ENCODE measurements at regions not wholly inside any gene's neighbourhood (a gene's known extent, or its start where the extent isn't known, plus 50 kb on each side); places are given as distances from the start of the nearest gene placed in this dataset.
"Not testable (repeated sequence)": the region's sequence is repeated elsewhere in the genome, so short reads cannot be mapped to it uniquely, and the experiment has no call there.

DNA sequence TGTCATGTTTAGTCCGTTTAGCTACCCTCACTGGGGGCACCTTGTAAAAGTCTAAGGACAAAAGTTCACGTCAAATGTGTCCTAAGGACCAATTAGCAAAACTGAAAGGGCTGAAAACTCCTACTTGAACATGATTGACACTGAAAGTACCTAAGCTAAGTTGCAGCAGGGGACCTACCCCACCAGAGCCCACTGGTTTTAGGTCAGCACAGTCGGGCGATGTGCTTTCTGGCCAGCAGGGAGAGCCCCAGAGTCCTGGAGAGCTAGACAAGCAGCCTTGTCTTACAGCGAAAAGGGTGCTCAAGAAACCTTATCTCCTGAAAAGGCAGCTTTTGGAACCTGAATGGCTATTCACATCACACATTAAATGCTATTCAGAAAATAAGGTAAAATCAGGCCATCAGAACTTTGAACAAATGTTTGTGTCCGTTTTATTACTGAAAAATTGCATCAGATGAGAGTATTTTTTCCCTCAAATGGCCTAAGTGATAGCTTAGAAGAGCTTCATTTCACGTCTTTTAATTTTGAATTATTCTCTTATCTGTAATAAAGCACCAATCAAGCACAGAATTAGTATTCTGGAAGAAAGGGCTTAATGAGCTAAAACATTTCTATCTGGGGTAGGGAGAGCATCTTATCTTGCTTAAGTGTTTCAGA lies 52.2 kb upstream of the MKI67 start:
- WGBS, result 61% methylated on average over 7 of the region's 7 CpGs
- no peaks in the 10 kb centered on the region for H3K36me3 ChIP-seq (ENCODE audit: control insufficient read depth in 2 of 2, insufficient read depth in 2 of 2, low read length in 1 of 2)
- peak in 6 of 9 donors; percentile 37 to 81 (median 52) for DNase-seq (ENCODE audit: low read depth in 6 of 9, low spot score in 9 of 9)

GRCh38 chr10:128180843-128181242 lies 54.6 kb upstream of the MKI67 start:
- DNase-seq (ENCODE audit: low read depth in 6 of 9, low spot score in 9 of 9), result peak in 8 of 9 donors; percentile 52 to 93 (median 76)
- Histone ChIP-seq H3K36me3 (ENCODE audit: control insufficient read depth in 2 of 2, insufficient read depth in 2 of 2, low read length in 1 of 2) (no peaks in the 10 kb centered on the region), H3K27me3 (ENCODE audit: control insufficient read depth in 2 of 2, insufficient read depth in 1 of 2, low read length in 1 of 2) (no peaks in the 10 kb centered on the region)

More for the DNA sequence above, 52.2 kb upstream of the MKI67 start:
- Histone ChIP-seq H3K9me3 (ENCODE audit: control insufficient read depth in 2 of 2, insufficient read depth in 1 of 2, low read length in 1 of 2) (peaks cover 0 to 11% of the 10 kb centered on the region in 2 donors), H3K4me3 (ENCODE audit: low read length in 2 of 2) (no peak overlapping the region), H3K27ac (ENCODE audit: low read depth in 1 of 2, low read length in 1 of 2) (no peak overlapping the region), H3K4me1 (ENCODE audit: control insufficient read depth in 2 of 2, insufficient read depth in 2 of 2, low read length in 2 of 2) (peaks cover 9 to 13% of the 10 kb centered on the region in 2 donors), H3K27me3 (ENCODE audit: control insufficient read depth in 2 of 2, insufficient read depth in 1 of 2, low read length in 1 of 2) (no peaks in the 10 kb centered on the region)

DNA sequence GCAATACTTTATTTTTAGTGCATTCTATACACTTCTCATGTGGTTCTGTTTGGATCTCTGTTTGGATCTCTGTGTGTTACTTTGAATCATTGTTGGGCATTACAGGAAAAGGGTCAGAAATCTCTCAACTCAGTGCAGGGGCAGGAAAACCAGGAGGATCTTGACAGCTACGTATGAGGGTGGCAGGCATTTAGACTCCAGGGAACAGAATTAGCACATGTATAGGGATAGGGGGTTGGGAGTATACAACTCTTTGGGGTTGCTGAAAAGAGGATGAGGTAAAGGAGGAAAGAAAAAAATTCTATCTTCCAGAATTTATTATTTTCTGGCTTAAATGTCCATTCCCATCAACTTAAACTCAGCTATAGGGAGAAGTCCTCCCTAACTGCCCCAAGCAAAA lies 59.4 kb upstream of the MKI67 start:
- Histone ChIP-seq H3K4me1 (ENCODE audit: control insufficient read depth in 2 of 2, insufficient read depth in 2 of 2, low read length in 2 of 2) (peaks cover 21 to 38% of the 10 kb centered on the region in 2 donors), H3K4me3 (ENCODE audit: low read length in 2 of 2) (no peak overlapping the region), H3K27me3 (ENCODE audit: control insufficient read depth in 2 of 2, insufficient read depth in 1 of 2, low read length in 1 of 2) (no peaks in the 10 kb centered on the region), H3K9me3 (ENCODE audit: control insufficient read depth in 2 of 2, insufficient read depth in 1 of 2, low read length in 1 of 2) (no peaks in the 10 kb centered on the region), H3K27ac (ENCODE audit: low read depth in 1 of 2, low read length in 1 of 2) (no peak overlapping the region), H3K36me3 (ENCODE audit: control insufficient read depth in 2 of 2, insufficient read depth in 2 of 2, low read length in 1 of 2) (no peaks in the 10 kb centered on the region)
- 95% methylated on average over 1 of the region's 1 CpG for WGBS
- no peak for DNase-seq (ENCODE audit: low read depth in 6 of 9, low spot score in 9 of 9)

More at GRCh38 chr10:128180843-128181242, 54.6 kb upstream of the MKI67 start:
- WGBS, result 5% methylated on average over 8 of the region's 8 CpGs
- Histone ChIP-seq H3K9me3 (ENCODE audit: control insufficient read depth in 2 of 2, insufficient read depth in 1 of 2, low read length in 1 of 2) (no peaks in the 10 kb centered on the region), H3K27ac (ENCODE audit: low read depth in 1 of 2, low read length in 1 of 2) (peak overlapping the region; percentile 46 to 86), H3K4me1 (ENCODE audit: control insufficient read depth in 2 of 2, insufficient read depth in 2 of 2, low read length in 2 of 2) (peaks cover 12 to 19% of the 10 kb centered on the region in 2 donors), H3K4me3 (ENCODE audit: low read length in 2 of 2) (peak overlapping the region; percentile 5 to 43)

DNA sequence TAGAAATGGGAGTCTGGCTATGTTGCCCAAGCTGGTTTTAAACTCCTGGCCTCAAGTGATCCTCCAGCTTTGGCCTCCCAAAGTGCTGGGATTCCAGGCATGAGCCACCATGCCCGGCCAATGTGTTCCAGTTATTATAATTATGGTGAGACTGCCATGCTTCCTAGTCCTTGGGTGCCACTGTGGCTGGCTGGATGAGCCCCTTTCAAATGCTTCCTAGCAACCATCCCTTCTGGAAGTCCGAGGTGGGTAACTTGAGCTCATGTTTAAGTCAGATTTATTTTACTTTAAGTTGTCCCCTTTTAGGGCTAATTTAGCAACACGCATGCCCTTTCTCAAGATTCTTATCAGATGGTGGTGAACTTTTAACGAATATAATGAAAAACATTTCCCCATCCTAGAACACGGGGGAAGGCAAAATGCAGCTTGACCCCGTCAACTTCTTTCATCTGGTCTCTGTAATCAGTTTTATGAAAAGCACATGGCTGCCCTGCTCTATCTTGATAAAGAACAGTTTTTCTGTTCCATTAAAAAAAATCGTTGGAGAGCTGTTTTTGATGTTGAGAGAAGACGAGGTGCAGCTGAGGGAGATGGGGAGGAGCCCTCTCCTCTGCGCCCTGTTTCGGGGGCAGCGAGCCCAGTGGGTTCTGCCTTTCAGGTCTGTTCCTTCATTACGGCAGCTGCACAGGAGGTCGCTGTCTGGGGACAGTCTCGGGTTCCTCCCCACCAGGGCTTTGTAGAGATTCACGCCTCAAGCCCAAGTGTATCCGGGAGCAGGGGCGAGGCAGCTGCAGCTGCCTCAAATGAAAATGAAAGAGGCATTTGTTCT lies 61.0 kb upstream of the MKI67 start:
- peak in 6 of 9 donors; percentile 39 to 84 (median 59) for DNase-seq (ENCODE audit: low read depth in 6 of 9, low spot score in 9 of 9)
- Histone ChIP-seq H3K4me3 (ENCODE audit: low read length in 2 of 2) (peak overlapping the region; percentile 30 to 36), H3K27me3 (ENCODE audit: control insufficient read depth in 2 of 2, insufficient read depth in 1 of 2, low read length in 1 of 2) (no peaks in the 10 kb centered on the region), H3K27ac (ENCODE audit: low read depth in 1 of 2, low read length in 1 of 2) (peak overlapping the region; percentile 74 to 79), H3K4me1 (ENCODE audit: control insufficient read depth in 2 of 2, insufficient read depth in 2 of 2, low read length in 2 of 2) (peaks cover 19 to 37% of the 10 kb centered on the region in 2 donors), H3K36me3 (ENCODE audit: control insufficient read depth in 2 of 2, insufficient read depth in 2 of 2, low read length in 1 of 2) (no peaks in the 10 kb centered on the region), H3K9me3 (ENCODE audit: control insufficient read depth in 2 of 2, insufficient read depth in 1 of 2, low read length in 1 of 2) (no peaks in the 10 kb centered on the region)
- WGBS, result 23% methylated on average over 17 of the region's 17 CpGs

GRCh38 chr10:128187788-128188185 lies 61.6 kb upstream of the MKI67 start:
- no peaks in the 10 kb centered on the region for H3K36me3 ChIP-seq (ENCODE audit: control insufficient read depth in 2 of 2, insufficient read depth in 2 of 2, low read length in 1 of 2)
- H3K27ac ChIP-seq (ENCODE audit: low read depth in 1 of 2, low read length in 1 of 2), result peak overlapping the region; percentile 74 to 79
- peak in 1 of 9 donors; percentile 45 for DNase-seq (ENCODE audit: low read depth in 6 of 9, low spot score in 9 of 9)
- 51% methylated on average over 4 of the region's 4 CpGs for WGBS
- no peaks in the 10 kb centered on the region for H3K9me3 ChIP-seq (ENCODE audit: control insufficient read depth in 2 of 2, insufficient read depth in 1 of 2, low read length in 1 of 2)
- no peaks in the 10 kb centered on the region for H3K27me3 ChIP-seq (ENCODE audit: control insufficient read depth in 2 of 2, insufficient read depth in 1 of 2, low read length in 1 of 2)
- H3K4me1 ChIP-seq (ENCODE audit: control insufficient read depth in 2 of 2, insufficient read depth in 2 of 2, low read length in 2 of 2), result peaks cover 19 to 39% of the 10 kb centered on the region in 2 donors
- peak overlapping the region; percentile 30 to 36 for H3K4me3 ChIP-seq (ENCODE audit: low read length in 2 of 2)

DNA sequence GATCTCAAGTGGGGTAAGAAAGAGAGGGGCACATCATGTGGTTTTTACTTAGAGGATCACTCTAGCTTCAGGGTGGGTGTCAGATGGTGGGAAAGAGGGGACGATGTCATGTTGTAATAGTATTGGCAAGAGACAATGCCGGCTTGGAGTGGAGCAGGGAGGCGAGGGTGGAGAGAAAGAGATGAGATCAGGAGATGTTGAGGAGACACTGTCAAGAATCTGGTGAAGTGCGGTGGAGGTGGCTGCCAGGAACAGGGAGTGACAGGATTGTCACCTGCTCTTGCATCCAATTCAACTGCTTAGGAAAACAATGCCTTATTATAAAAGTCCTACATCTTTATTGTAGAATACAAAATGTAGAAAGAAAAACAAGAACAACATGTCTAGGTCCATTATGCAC lies 63.0 kb upstream of the MKI67 start:
- no peaks in the 10 kb centered on the region for H3K36me3 ChIP-seq (ENCODE audit: control insufficient read depth in 2 of 2, insufficient read depth in 2 of 2, low read length in 1 of 2)
- no peaks in the 10 kb centered on the region for H3K27me3 ChIP-seq (ENCODE audit: control insufficient read depth in 2 of 2, insufficient read depth in 1 of 2, low read length in 1 of 2)
- 95% methylated on average over 4 of the region's 4 CpGs for WGBS
- H3K27ac ChIP-seq (ENCODE audit: low read depth in 1 of 2, low read length in 1 of 2), result no peak overlapping the region
- H3K9me3 ChIP-seq (ENCODE audit: control insufficient read depth in 2 of 2, insufficient read depth in 1 of 2, low read length in 1 of 2), result no peaks in the 10 kb centered on the region
- peaks cover 19 to 39% of the 10 kb centered on the region in 2 donors for H3K4me1 ChIP-seq (ENCODE audit: control insufficient read depth in 2 of 2, insufficient read depth in 2 of 2, low read length in 2 of 2)
- DNase-seq (ENCODE audit: low read depth in 6 of 9, low spot score in 9 of 9), result no peak
- no peak overlapping the region for H3K4me3 ChIP-seq (ENCODE audit: low read length in 2 of 2)

- Histone ChIP-seq H3K36me3 (ENCODE audit: control insufficient read depth in 2 of 2, insufficient read depth in 2 of 2, low read length in 1 of 2) (no peaks in the 10 kb centered on the region), H3K27me3 (ENCODE audit: control insufficient read depth in 2 of 2, insufficient read depth in 1 of 2, low read length in 1 of 2) (no peaks in the 10 kb centered on the region), H3K9me3 (ENCODE audit: control insufficient read depth in 2 of 2, insufficient read depth in 1 of 2, low read length in 1 of 2) (no peaks in the 10 kb centered on the region), H3K4me1 (ENCODE audit: control insufficient read depth in 2 of 2, insufficient read depth in 2 of 2, low read length in 2 of 2) (peaks cover 12 to 27% of the 10 kb centered on the region in 2 donors), H3K27ac (ENCODE audit: low read depth in 1 of 2, low read length in 1 of 2) (no peak overlapping the region), H3K4me3 (ENCODE audit: low read length in 2 of 2) (no peak overlapping the region)
- WGBS, result 75% methylated on average over 5 of the region's 5 CpGs
- DNase-seq (ENCODE audit: low read depth in 6 of 9, low spot score in 9 of 9), result peak in 1 of 9 donors; percentile 16
These were observed 65.6 kb upstream of the MKI67 start for GRCh38 chr10:128191847-128192246.

DNA sequence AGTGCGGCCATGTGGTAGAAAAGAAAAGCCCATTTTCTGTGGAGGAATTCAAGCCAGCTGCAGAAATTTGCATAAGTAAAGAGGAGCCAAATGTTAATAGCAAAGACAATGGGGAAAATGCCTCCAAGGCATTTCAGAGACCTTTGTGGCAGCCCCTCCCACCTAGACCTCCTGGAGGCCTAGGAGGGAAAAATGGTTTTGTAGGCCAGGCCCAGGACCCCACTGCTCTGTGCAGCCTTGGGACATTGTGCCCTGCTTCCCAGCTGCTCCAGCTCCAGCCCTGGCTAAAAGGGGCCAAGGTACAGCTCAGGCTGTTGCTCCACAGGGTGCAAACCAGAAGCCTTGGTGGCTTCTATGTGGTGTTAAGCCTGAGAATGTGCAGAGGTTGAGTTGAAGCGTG lies 75.6 kb upstream of the MKI67 start:
- H3K4me1 ChIP-seq (ENCODE audit: control insufficient read depth in 2 of 2, insufficient read depth in 2 of 2, low read length in 2 of 2); H3K27ac ChIP-seq (ENCODE audit: low read depth in 1 of 2, low read length in 1 of 2); H3K4me3 ChIP-seq (ENCODE audit: low read length in 2 of 2); DNase-seq (ENCODE audit: low read depth in 6 of 9, low spot score in 9 of 9); H3K27me3 ChIP-seq (ENCODE audit: control insufficient read depth in 2 of 2, insufficient read depth in 1 of 2, low read length in 1 of 2); H3K36me3 ChIP-seq (ENCODE audit: control insufficient read depth in 2 of 2, insufficient read depth in 2 of 2, low read length in 1 of 2): not testable (repeated sequence)
- WGBS, result 95% methylated on average over 2 of the region's 2 CpGs
- H3K9me3 ChIP-seq (ENCODE audit: control insufficient read depth in 2 of 2, insufficient read depth in 1 of 2, low read length in 1 of 2), result peaks cover 2 to 12% of the 10 kb centered on the region in 2 donors

GRCh38 chr10:128203028-128203427 lies 76.8 kb upstream of the MKI67 start:
- DNase-seq (ENCODE audit: low read depth in 6 of 9, low spot score in 9 of 9), result no peak
- no peaks in the 10 kb centered on the region for H3K27me3 ChIP-seq (ENCODE audit: control insufficient read depth in 2 of 2, insufficient read depth in 1 of 2, low read length in 1 of 2)
- no peaks in the 10 kb centered on the region for H3K36me3 ChIP-seq (ENCODE audit: control insufficient read depth in 2 of 2, insufficient read depth in 2 of 2, low read length in 1 of 2)
- no peak overlapping the region for H3K27ac ChIP-seq (ENCODE audit: low read depth in 1 of 2, low read length in 1 of 2)
- H3K4me3 ChIP-seq (ENCODE audit: low read length in 2 of 2), result no peak overlapping the region
- H3K4me1 ChIP-seq (ENCODE audit: control insufficient read depth in 2 of 2, insufficient read depth in 2 of 2, low read length in 2 of 2), result no peaks in the 10 kb centered on the region
- H3K9me3 ChIP-seq (ENCODE audit: control insufficient read depth in 2 of 2, insufficient read depth in 1 of 2, low read length in 1 of 2), result peaks cover 2 to 12% of the 10 kb centered on the region in 2 donors

Measured in thymus (tissue), 11 donors.